ACC112 (cell line): ENCODE measurements at regions not wholly inside any gene's neighbourhood (a gene's known extent, or its start where the extent isn't known, plus 50 kb on each side); places are given as distances from the start of the nearest gene placed in this dataset.

Experiments
- H2AFZ ChIP-seq: fragments of 200-600 bp; sonication (generic); one replicate; pipeline ENCODE4 v1.6.0; 2017; ENCODE audit warnings: antibody characterized with exemption, low read length; ENCODE audit not compliant: unreplicated experiment
- H3K27ac ChIP-seq: fragments of 200-600 bp; sonication (generic); 2 replicates; pipeline ENCODE4 v1.5.1; 2014; ENCODE audit warnings: low read depth, mild to moderate bottlenecking, antibody characterized with exemption, low read length, moderate library complexity
- H3K27me3 ChIP-seq: fragments of 200-600 bp; sonication (generic); 2 replicates; pipeline ENCODE4 v1.6.1; 2014; ENCODE audit warnings: mild to moderate bottlenecking, antibody characterized with exemption, low read length, moderate library complexity, mixed read lengths; ENCODE audit not compliant: insufficient read depth
- H3K36me3 ChIP-seq: fragments of 200-600 bp; sonication (generic); 2 replicates; pipeline ENCODE4 v1.6.1; 2016; ENCODE audit warnings: mild to moderate bottlenecking, antibody characterized with exemption, low read length, moderate library complexity, mixed read lengths; ENCODE audit not compliant: insufficient read depth
- H3K4me1 ChIP-seq: fragments of 200-600 bp; sonication (generic); one replicate; pipeline ENCODE4 v1.6.1; 2016; ENCODE audit warnings: low read length, mixed read lengths; ENCODE audit not compliant: insufficient read depth, unreplicated experiment, control insufficient read depth
- H3K4me3 ChIP-seq: fragments of 200-600 bp; sonication (generic); 2 replicates; pipeline ENCODE4 v1.5.1; 2014; ENCODE audit warnings: mild to moderate bottlenecking, low read depth, low read length
- H3K79me2 ChIP-seq: fragments of 200-600 bp; sonication (generic); one replicate; pipeline ENCODE4 v1.6.0; 2016; ENCODE audit warnings: low read length; ENCODE audit not compliant: control insufficient read depth, unreplicated experiment, insufficient read depth

- H3K79me2 ChIP-seq = no peaks in the 10 kb centered on the region
- peak overlapping the region; percentile 29; the same call in 1 of the 2 replicates for H3K4me3 ChIP-seq
- peak overlapping the region; percentile 58 for H3K27ac ChIP-seq
- H2AFZ ChIP-seq = no peak overlapping the region
- peaks cover 6% of the 10 kb centered on the region for H3K4me1 ChIP-seq
- H3K36me3 ChIP-seq = no peaks in the 10 kb centered on the region
- no peaks in the 10 kb centered on the region; the same call in 1 of the 2 replicates for H3K27me3 ChIP-seq
Measured at GRCh38 chr1:185500001-185500626, 183.1 kb upstream of the IVNS1ABP start.

- H3K27ac ChIP-seq = no peak overlapping the region
- H3K27me3 ChIP-seq = no peaks in the 10 kb centered on the region; the same call in 1 of the 2 replicates
- no peak overlapping the region for H3K4me3 ChIP-seq
- H3K4me1 ChIP-seq = peaks cover 6% of the 10 kb centered on the region
- H3K36me3 ChIP-seq = no peaks in the 10 kb centered on the region
- no peak overlapping the region for H2AFZ ChIP-seq
- no peaks in the 10 kb centered on the region for H3K79me2 ChIP-seq
Measured at GRCh38 chr1:185498207-185498606, 181.2 kb upstream of the IVNS1ABP start.

- H2AFZ ChIP-seq = no peak overlapping the region
- no peaks in the 10 kb centered on the region for H3K36me3 ChIP-seq
- peaks cover 6% of the 10 kb centered on the region for H3K4me1 ChIP-seq
- H3K27me3 ChIP-seq = no peaks in the 10 kb centered on the region; the same call in 1 of the 2 replicates
- no peak overlapping the region for H3K27ac ChIP-seq
- no peak overlapping the region for H3K4me3 ChIP-seq
- no peaks in the 10 kb centered on the region for H3K79me2 ChIP-seq
Measured at GRCh38 chr1:185497177-185497576, 180.1 kb upstream of the IVNS1ABP start.

GRCh38 chr1:185495898-185496297 is 178.9 kb upstream of the IVNS1ABP start:
- H3K4me1 ChIP-seq = peaks cover 6% of the 10 kb centered on the region
- H3K79me2 ChIP-seq = no peaks in the 10 kb centered on the region
- no peaks in the 10 kb centered on the region for H3K36me3 ChIP-seq
- H3K27ac ChIP-seq = no peak overlapping the region
- no peaks in the 10 kb centered on the region; the same call in 1 of the 2 replicates for H3K27me3 ChIP-seq
- no peak overlapping the region for H3K4me3 ChIP-seq
- no peak overlapping the region for H2AFZ ChIP-seq

- Histone ChIP-seq H2AFZ (no peak overlapping the region), H3K27me3 (no peaks in the 10 kb centered on the region; the same call in 1 of the 2 replicates), H3K36me3 (no peaks in the 10 kb centered on the region), H3K4me3 (no peak overlapping the region), H3K79me2 (no peaks in the 10 kb centered on the region), H3K4me1 (peaks cover under 1% of the 10 kb centered on the region), H3K27ac (no peak overlapping the region)
Measured at GRCh38 chr1:185495007-185495406, 178.0 kb upstream of the IVNS1ABP start.

- H3K4me3 ChIP-seq = no peak overlapping the region
- H2AFZ ChIP-seq = no peak overlapping the region
- H3K79me2 ChIP-seq = no peaks in the 10 kb centered on the region
- no peak overlapping the region for H3K27ac ChIP-seq
- no peaks in the 10 kb centered on the region for H3K36me3 ChIP-seq
- H3K27me3 ChIP-seq = no peaks in the 10 kb centered on the region; the same call in 1 of the 2 replicates
- no peaks in the 10 kb centered on the region for H3K4me1 ChIP-seq
Measured at GRCh38 chr1:185492089-185492825, 175.2 kb upstream of the IVNS1ABP start.

GRCh38 chr1:185491604-185492003 is 174.6 kb upstream of the IVNS1ABP start:
- Histone ChIP-seq H3K4me3 (no peak overlapping the region), H2AFZ (no peak overlapping the region), H3K79me2 (no peaks in the 10 kb centered on the region), H3K36me3 (no peaks in the 10 kb centered on the region), H3K27me3 (no peaks in the 10 kb centered on the region; the same call in 1 of the 2 replicates), H3K4me1 (no peaks in the 10 kb centered on the region), H3K27ac (no peak overlapping the region)

GRCh38 chr1:185490924-185491323 is 173.9 kb upstream of the IVNS1ABP start:
- Histone ChIP-seq H3K4me1 (no peaks in the 10 kb centered on the region), H3K36me3 (no peaks in the 10 kb centered on the region), H3K27me3 (no peaks in the 10 kb centered on the region; the same call in 1 of the 2 replicates), H2AFZ (no peak overlapping the region), H3K79me2 (no peaks in the 10 kb centered on the region), H3K4me3 (no peak overlapping the region), H3K27ac (no peak overlapping the region)

GRCh38 chr1:185489406-185489805 is 172.4 kb upstream of the IVNS1ABP start:
- no peaks in the 10 kb centered on the region for H3K36me3 ChIP-seq
- no peaks in the 10 kb centered on the region for H3K79me2 ChIP-seq
- H3K27me3 ChIP-seq = no peaks in the 10 kb centered on the region
- H3K27ac ChIP-seq = no peak overlapping the region
- no peak overlapping the region for H2AFZ ChIP-seq
- H3K4me3 ChIP-seq = no peak overlapping the region
- H3K4me1 ChIP-seq = peaks cover 3% of the 10 kb centered on the region

GRCh38 chr1:185488808-185489207 is 171.8 kb upstream of the IVNS1ABP start:
- H3K4me3 ChIP-seq = no peak overlapping the region
- no peak overlapping the region for H2AFZ ChIP-seq
- H3K79me2 ChIP-seq = no peaks in the 10 kb centered on the region
- no peak overlapping the region for H3K27ac ChIP-seq
- no peaks in the 10 kb centered on the region for H3K36me3 ChIP-seq
- H3K4me1 ChIP-seq = peaks cover 9% of the 10 kb centered on the region
- no peaks in the 10 kb centered on the region for H3K27me3 ChIP-seq

- Histone ChIP-seq H3K27me3 (no peaks in the 10 kb centered on the region), H2AFZ (no peak overlapping the region), H3K79me2 (no peaks in the 10 kb centered on the region)
Measured at GRCh38 chr1:185487936-185488335, 170.9 kb upstream of the IVNS1ABP start.

More at GRCh38 chr1:185487936-185488335, 170.9 kb upstream of the IVNS1ABP start:
- no peak overlapping the region for H3K4me3 ChIP-seq
- H3K4me1 ChIP-seq = peaks cover 14% of the 10 kb centered on the region
- no peaks in the 10 kb centered on the region for H3K36me3 ChIP-seq
- no peak overlapping the region for H3K27ac ChIP-seq
